OCI-LY7 (cell line): ENCODE measurements at regions not wholly inside any gene's neighbourhood (a gene's known extent, or its start where the extent isn't known, plus 50 kb on each side); places are given as distances from the start of the nearest gene placed in this dataset.

Source experiments
- BruUV-seq: library from RNA; stranded (reverse); fragments of 400-500 nt; replicated peaks from 2 replicates; lab custom pipeline; 2021; lab: Mats Ljungman, UMichigan
- CTCF ChIA-PET: fragments of 300-600 bp; sonication (Branson Sonifier 250); formaldehyde crosslinking; loops from one replicate; lab custom pipeline; 2022; ENCODE audit warnings: antibody characterized with exemption; ENCODE audit not compliant: unreplicated experiment; lab: Charles Lee
- POLR2A ChIA-PET: fragments of 300-600 bp; sonication (Branson Sonifier 250); formaldehyde crosslinking; loops from one replicate; lab custom pipeline; 2022; ENCODE audit warnings: antibody characterized with exemption; lab: Charles Lee
- DNase-seq: peaks from one replicate; pipeline ENCODE4 v3.0.0-alpha.2; 2015; ENCODE audit warnings: low spot score
- H2AFZ ChIP-seq: fragments of 200-600 bp; sonication (generic), shearing (Covaris generic); 2 replicates; pipeline ENCODE4 v1.6.1; 2014; ENCODE audit warnings: mild to moderate bottlenecking, antibody characterized with exemption, low read length, moderate library complexity
- H3K27ac ChIP-seq: fragments of 200-600 bp; sonication (generic); 2 replicates; pipeline ENCODE4 v1.5.1; 2014; ENCODE audit warnings: mixed run types, low read depth, mild to moderate bottlenecking, moderate library complexity, low read length, inconsistent platforms; ENCODE audit not compliant: poor library complexity, severe bottlenecking
- H3K36me3 ChIP-seq: fragments of 200-600 bp; sonication (generic); 2 replicates; pipeline ENCODE4 v1.6.1; 2014; ENCODE audit warnings: mild to moderate bottlenecking, antibody characterized with exemption, low read length, moderate library complexity, mixed read lengths; ENCODE audit not compliant: insufficient read depth
- H3K4me1 ChIP-seq: fragments of 200-600 bp; sonication (generic); 2 replicates; pipeline ENCODE4 v1.5.1; 2014; ENCODE audit warnings: mild to moderate bottlenecking, low read length; ENCODE audit not compliant: insufficient read depth, poor library complexity, severe bottlenecking
- H3K4me2 ChIP-seq: fragments of 200-600 bp; sonication (generic); 2 replicates; pipeline ENCODE4 v1.6.1; 2014; ENCODE audit warnings: mild to moderate bottlenecking, low read length
- H3K4me3 ChIP-seq: fragments of 200-600 bp; sonication (generic); 2 replicates; pipeline ENCODE4 v1.5.1; 2014; ENCODE audit warnings: mild to moderate bottlenecking, low read depth, low read length; ENCODE audit not compliant: poor library complexity, severe bottlenecking
- H3K79me2 ChIP-seq: fragments of 200-600 bp; sonication (generic); 2 replicates; pipeline ENCODE4 v1.6.1; 2016; ENCODE audit warnings: low read depth, mild to moderate bottlenecking, low read length, moderate library complexity, mixed read lengths; ENCODE audit not compliant: insufficient read depth
- H3K9me2 ChIP-seq: fragments of 200-600 bp; sonication (generic); 2 replicates; pipeline ENCODE4 v1.6.1; 2016; ENCODE audit warnings: mild to moderate bottlenecking, low read length, mixed read lengths; ENCODE audit not compliant: insufficient read depth
- H3K9me3 ChIP-seq: fragments of 200-600 bp; sonication (generic); 2 replicates; pipeline ENCODE4 v1.6.1; 2014; ENCODE audit warnings: mild to moderate bottlenecking, mixed run types, low read length, mixed read lengths
- H4K20me1 ChIP-seq: fragments of 200-600 bp; sonication (generic); 2 replicates; pipeline ENCODE4 v1.6.1; 2014; ENCODE audit warnings: mild to moderate bottlenecking, antibody characterized with exemption, low read length, moderate library complexity, mixed read lengths; ENCODE audit not compliant: insufficient read depth
- EZH2phosphoT487 ChIP-seq: fragments of 200-600 bp; sonication (generic); IDR thresholded peaks from 2 replicates; pipeline ENCODE4 v1.6.1; 2018; ENCODE audit warnings: low read depth, borderline replicate concordance, mild to moderate bottlenecking, mixed run types, antibody characterized with exemption, low read length, moderate library complexity, mixed read lengths
- intact Hi-C: fragments of 100-400 bp; cut with micrococcal nuclease; formaldehyde crosslinking; loops from one replicate; pipeline ENCODE4 v1.10.0; 2022; ENCODE audit not compliant: unreplicated experiment
- TF ChIP-seq, protein P1 (sequence below): fragments of 200-600 bp; sonication (generic); conservative IDR thresholded peaks from 2 replicates; pipeline ENCODE4 v1.5.1; 2014; ENCODE audit warnings: mild to moderate bottlenecking, antibody characterized with exemption, low read length, moderate library complexity, mixed read lengths

DNA sequence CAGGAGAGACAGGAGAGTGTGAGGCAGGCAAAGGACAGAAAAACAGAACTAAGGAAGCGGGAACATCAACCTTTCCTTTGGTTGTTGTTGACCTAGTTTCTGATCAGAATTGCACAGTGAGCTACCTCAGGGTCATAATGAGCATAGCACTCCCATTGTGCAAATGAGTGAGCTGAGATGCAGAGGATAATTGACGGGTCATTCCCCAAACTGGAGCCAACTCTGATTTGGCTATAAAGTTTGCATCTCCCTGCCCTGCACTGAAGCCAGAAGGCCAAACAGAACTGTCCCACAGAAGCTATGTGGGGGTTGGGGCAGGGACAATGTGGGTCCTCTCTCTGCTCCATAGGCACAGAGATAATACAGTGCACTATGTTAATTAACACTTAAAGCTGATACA lies 105.6 kb upstream of the KLHL14 start:
- H2AFZ ChIP-seq, result no peak overlapping the region
- H3K27ac ChIP-seq, result no peak overlapping the region
- ChIA-PET CTCF (interaction anchor here (0.6 kb wide), 1 partner anchor 20 kb away, joined by 3 read pairs; no protein-coding TSS in a partner anchor), POLR2A (interaction anchor here (1.8 kb wide), 1 partner anchor 75 kb away, joined by 7 read pairs; no protein-coding TSS in a partner anchor)
- peaks cover 24% of the 10 kb centered on the region for H3K4me1 ChIP-seq
- H3K79me2 ChIP-seq, result no peaks in the 10 kb centered on the region
- no peak for TF ChIP-seq EZH2phosphoT487
- TF ChIP-seq, protein P1, sequence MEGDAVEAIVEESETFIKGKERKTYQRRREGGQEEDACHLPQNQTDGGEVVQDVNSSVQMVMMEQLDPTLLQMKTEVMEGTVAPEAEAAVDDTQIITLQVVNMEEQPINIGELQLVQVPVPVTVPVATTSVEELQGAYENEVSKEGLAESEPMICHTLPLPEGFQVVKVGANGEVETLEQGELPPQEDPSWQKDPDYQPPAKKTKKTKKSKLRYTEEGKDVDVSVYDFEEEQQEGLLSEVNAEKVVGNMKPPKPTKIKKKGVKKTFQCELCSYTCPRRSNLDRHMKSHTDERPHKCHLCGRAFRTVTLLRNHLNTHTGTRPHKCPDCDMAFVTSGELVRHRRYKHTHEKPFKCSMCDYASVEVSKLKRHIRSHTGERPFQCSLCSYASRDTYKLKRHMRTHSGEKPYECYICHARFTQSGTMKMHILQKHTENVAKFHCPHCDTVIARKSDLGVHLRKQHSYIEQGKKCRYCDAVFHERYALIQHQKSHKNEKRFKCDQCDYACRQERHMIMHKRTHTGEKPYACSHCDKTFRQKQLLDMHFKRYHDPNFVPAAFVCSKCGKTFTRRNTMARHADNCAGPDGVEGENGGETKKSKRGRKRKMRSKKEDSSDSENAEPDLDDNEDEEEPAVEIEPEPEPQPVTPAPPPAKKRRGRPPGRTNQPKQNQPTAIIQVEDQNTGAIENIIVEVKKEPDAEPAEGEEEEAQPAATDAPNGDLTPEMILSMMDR, result no peak
- no peak overlapping the region for H3K4me3 ChIP-seq
- H4K20me1 ChIP-seq, result no peaks in the 10 kb centered on the region
- no peaks in the 10 kb centered on the region for H3K9me3 ChIP-seq
- DNase-seq, result no peak
- H3K9me2 ChIP-seq, result no peaks in the 10 kb centered on the region
- H3K36me3 ChIP-seq, result no peaks in the 10 kb centered on the region; the same call in 1 of the 2 replicates
- H3K4me2 ChIP-seq, result no peak overlapping the region
- intact Hi-C loops, result no loop called here
- BruUV-seq, result no TSS peak

DNA sequence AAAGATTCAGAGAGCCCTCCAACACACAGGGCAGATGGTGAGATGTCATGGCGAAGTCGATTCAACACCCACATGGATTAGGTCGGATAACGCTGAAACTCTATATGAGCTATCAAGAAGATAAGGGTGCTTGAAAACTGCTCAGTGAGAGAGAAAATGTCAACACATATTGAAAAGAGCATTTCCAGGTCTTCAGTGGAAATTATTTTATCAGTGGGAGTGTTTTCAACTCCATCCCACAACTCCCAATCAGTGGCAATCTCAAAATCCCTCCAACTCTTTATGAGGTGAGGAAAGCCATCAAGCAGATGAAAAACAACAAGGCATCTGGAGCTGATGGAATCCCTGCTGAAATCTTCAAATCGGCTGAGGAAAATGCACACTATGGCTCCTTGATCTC lies 104.5 kb upstream of the KLHL14 start:
- Histone ChIP-seq H3K4me3 (no peak overlapping the region), H4K20me1 (no peaks in the 10 kb centered on the region), H3K79me2 (no peaks in the 10 kb centered on the region), H3K4me1 (peaks cover 24% of the 10 kb centered on the region), H2AFZ (no peak overlapping the region), H3K9me2 (no peaks in the 10 kb centered on the region), H3K36me3 (no peaks in the 10 kb centered on the region; the same call in 1 of the 2 replicates), H3K27ac (no peak overlapping the region), H3K4me2 (no peak overlapping the region), H3K9me3 (no peaks in the 10 kb centered on the region)
- POLR2A ChIA-PET, result interaction anchor here (0.7 kb wide), 1 partner anchor 150 kb away, joined by 4 read pairs; no protein-coding TSS in a partner anchor
- no TSS peak for BruUV-seq
- TF ChIP-seq EZH2phosphoT487, result no peak
- TF ChIP-seq, protein P1, result no peak
- intact Hi-C loops, result no loop called here
- CTCF ChIA-PET, result no interaction called here
- no peak for DNase-seq

DNA sequence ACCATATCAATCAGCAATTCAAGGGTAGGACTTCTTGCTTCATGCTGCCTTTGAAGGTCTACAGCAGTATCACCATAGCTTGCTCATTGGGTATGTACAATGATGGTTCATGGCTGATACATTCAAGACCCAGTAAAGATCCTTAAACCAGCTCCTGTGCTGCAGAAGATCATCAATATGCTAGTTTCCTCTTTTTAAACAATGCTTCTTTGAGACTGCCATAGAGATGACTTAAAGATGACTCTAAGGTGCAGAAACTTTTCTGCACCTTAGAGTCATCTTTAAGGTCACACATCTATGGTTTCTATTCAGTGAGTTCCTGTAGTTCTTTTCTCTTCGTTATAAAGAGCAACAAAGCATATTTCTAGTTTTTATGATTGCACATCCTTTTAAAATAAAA lies 102.8 kb upstream of the KLHL14 start:
- Histone ChIP-seq H3K4me2 (no peak overlapping the region), H3K4me3 (no peak overlapping the region), H3K79me2 (no peaks in the 10 kb centered on the region), H2AFZ (no peak overlapping the region), H3K9me2 (no peaks in the 10 kb centered on the region), H4K20me1 (no peaks in the 10 kb centered on the region), H3K4me1 (peaks cover 14% of the 10 kb centered on the region), H3K27ac (no peak overlapping the region), H3K9me3 (no peaks in the 10 kb centered on the region), H3K36me3 (no peaks in the 10 kb centered on the region; the same call in 1 of the 2 replicates)
- TF ChIP-seq EZH2phosphoT487, result no peak
- TF ChIP-seq, protein P1, result no peak
- CTCF ChIA-PET, result no interaction called here
- intact Hi-C loops, result no loop called here
- POLR2A ChIA-PET, result no interaction called here
- no TSS peak for BruUV-seq
- DNase-seq, result no peak
